PC-3 (cell line): ENCODE measurements at regions not wholly inside any gene's neighbourhood (a gene's known extent, or its start where the extent isn't known, plus 50 kb on each side); places are given as distances from the start of the nearest gene placed in this dataset.

Experiments used
- ATAC-seq: fragments of 200-7000 bp; cut with Tn5 transposase; 2 replicates; pipeline ENCODE4 v1.9.1; 2020; ENCODE audit warnings: mild to moderate bottlenecking, moderate library complexity
- BruUV-seq: library from RNA; stranded (reverse); fragments of 400-500 nt; replicated peaks from 2 replicates; lab custom pipeline; 2021; lab: Mats Ljungman, UMichigan
- CTCF ChIA-PET: fragments of 300-600 bp; sonication (Branson Sonifier 250); formaldehyde crosslinking; loops from one replicate; lab custom pipeline; 2022; ENCODE audit warnings: antibody characterized with exemption; lab: Charles Lee
- POLR2A ChIA-PET: fragments of 300-600 bp; sonication (Branson Sonifier 250); formaldehyde crosslinking; loops from one replicate; lab custom pipeline; 2022; ENCODE audit warnings: antibody characterized with exemption; ENCODE audit not compliant: unreplicated experiment; lab: Charles Lee
- DNase-seq: peaks from one replicate; pipeline ENCODE4 v3.0.0-alpha.2; 2015
- H2AFZ ChIP-seq: fragments of 300-600 bp; sonication (generic); 2 replicates; pipeline ENCODE4 v1.6.0; 2016; ENCODE audit warnings: antibody characterized with exemption, low read length
- H3F3A ChIP-seq: fragments of 300-600 bp; sonication (generic); one replicate; pipeline ENCODE4 v1.6.0; 2017; ENCODE audit warnings: antibody characterized with exemption, low read length, control low read depth, mild to moderate bottlenecking; ENCODE audit not compliant: unreplicated experiment
- H3K27ac ChIP-seq: fragments of 300-600 bp; sonication (generic); 2 replicates; pipeline ENCODE4 v1.5.1; 2016; ENCODE audit warnings: mild to moderate bottlenecking, low read length
- H3K27me3 ChIP-seq: fragments of 300-600 bp; sonication (generic); 2 replicates; pipeline ENCODE4 v1.6.1; 2016; ENCODE audit warnings: low read length, mixed read lengths
- H3K36me3 ChIP-seq: fragments of 300-600 bp; sonication (generic); 2 replicates; pipeline ENCODE4 v1.6.1; 2016; ENCODE audit warnings: low read depth, mixed run types, low read length, mixed read lengths
- H3K4me1 ChIP-seq: fragments of 300-600 bp; sonication (generic); 2 replicates; pipeline ENCODE4 v1.5.1; 2016; ENCODE audit warnings: low read length; ENCODE audit not compliant: insufficient read depth
- H3K4me2 ChIP-seq: fragments of 300-600 bp; sonication (generic); 2 replicates; pipeline ENCODE4 v1.6.0; 2016; ENCODE audit warnings: low read length
- H3K4me3 ChIP-seq: fragments of 300-600 bp; sonication (generic); 2 replicates; pipeline ENCODE4 v1.5.1; 2016; ENCODE audit warnings: mild to moderate bottlenecking, low read length, mixed read lengths
- H3K79me2 ChIP-seq: fragments of 300-600 bp; sonication (generic); 2 replicates; pipeline ENCODE4 v1.6.1; 2017; ENCODE audit warnings: low read length, mixed read lengths
- H3K9ac ChIP-seq: fragments of 300-600 bp; sonication (generic); 2 replicates; pipeline ENCODE4 v1.6.0; 2016; ENCODE audit warnings: mild to moderate bottlenecking, low read length
- H3K9me2 ChIP-seq: fragments of 300-600 bp; sonication (generic); replicated peaks from 2 replicates; pipeline ENCODE4 v1.6.1; 2016; ENCODE audit warnings: mixed run types, low read length, mixed read lengths
- H3K9me3 ChIP-seq: fragments of 300-600 bp; sonication (generic); 2 replicates; pipeline ENCODE4 v1.6.1; 2016; ENCODE audit warnings: low read length, mixed read lengths
- H4K20me1 ChIP-seq: fragments of 300-600 bp; sonication (generic); 2 replicates; pipeline ENCODE4 v1.6.1; 2016; ENCODE audit warnings: low read length, mixed read lengths
- CTCF ChIP-seq: fragments of 300-600 bp; sonication (generic); conservative IDR thresholded peaks from 2 replicates; pipeline ENCODE4 v1.5.1; 2017; ENCODE audit warnings: antibody characterized with exemption, low read depth, mild to moderate bottlenecking, low read length
- EZH2 ChIP-seq: fragments of 300-600 bp; sonication (generic); IDR thresholded peaks from one replicate; pipeline ENCODE4 v1.6.1; 2017; ENCODE audit warnings: antibody characterized with exemption, mild to moderate bottlenecking, low read length; ENCODE audit not compliant: unreplicated experiment
- EZH2phosphoT487 ChIP-seq: fragments of 300-600 bp; sonication (generic); IDR thresholded peaks from 2 replicates; pipeline ENCODE4 v1.6.1; 2018; ENCODE audit warnings: mild to moderate bottlenecking, antibody characterized with exemption, low read length, borderline replicate concordance
- intact Hi-C: fragments of 100-400 bp; cut with micrococcal nuclease; formaldehyde crosslinking; loops from 2 replicates; pipeline ENCODE4 v1.9.0; 2023

DNA sequence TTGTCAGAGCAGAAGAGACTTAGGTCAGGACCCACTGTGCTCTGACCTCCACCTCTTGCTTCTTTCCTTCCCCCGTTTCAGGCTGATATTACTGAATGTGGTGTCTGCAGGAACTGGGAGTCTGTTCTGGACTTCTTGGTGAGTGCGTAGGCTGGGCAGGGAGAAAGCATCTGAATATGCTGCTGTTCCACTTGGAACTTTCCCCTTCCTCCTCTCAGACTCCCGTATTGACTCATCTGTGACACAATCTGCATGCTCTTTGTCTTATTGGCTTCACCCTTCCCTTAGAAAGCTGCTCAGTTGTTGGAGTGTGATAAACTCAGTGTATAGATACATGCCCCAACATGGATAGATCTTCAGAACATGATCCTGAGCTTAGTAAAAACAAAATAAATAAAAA is 137.6 kb upstream of the HABP2 start:
- POLR2A ChIA-PET = no interaction called here
- ATAC-seq = peak; percentile 24; the same call in 1 of the 2 replicates
- no TSS peak for BruUV-seq

DNA sequence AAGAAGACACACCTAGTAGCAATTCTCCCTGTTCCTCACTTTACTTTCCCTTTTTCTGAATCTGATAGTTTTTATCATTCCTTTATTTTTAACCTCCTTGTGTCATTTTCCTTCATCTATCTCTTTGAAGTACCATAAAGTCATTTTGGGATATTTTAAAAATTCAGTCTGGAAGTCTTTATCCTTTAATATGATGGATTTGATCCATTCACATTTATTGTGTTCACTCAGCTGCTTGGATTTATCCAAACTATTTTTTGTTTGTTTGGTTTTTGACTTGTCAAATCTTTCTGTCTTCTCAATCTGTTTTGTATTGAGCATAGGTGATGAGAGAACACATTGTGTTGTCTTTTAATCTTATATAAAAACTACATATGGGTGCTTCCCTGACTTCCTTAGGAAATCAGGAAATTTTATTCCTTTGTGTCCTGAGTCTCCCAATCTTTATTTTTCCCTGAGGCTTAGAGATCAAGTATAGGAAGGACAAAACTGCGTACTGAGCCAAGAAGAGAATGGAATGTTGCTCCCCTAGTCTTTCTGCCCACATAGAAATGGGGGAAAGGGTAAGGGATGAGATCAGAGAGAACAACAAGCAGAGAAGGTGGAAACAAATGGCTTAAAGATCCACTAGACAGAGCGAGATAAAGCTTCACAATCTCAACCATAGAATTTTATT is 132.7 kb upstream of the HABP2 start:
- BruUV-seq = no TSS peak
- H3K9ac ChIP-seq = no peak overlapping the region
- peak; percentile 50 for DNase-seq
- TF ChIP-seq CTCF = no peak
- H2AFZ ChIP-seq = no peak overlapping the region
- no peaks in the 10 kb centered on the region for H3K36me3 ChIP-seq
- H3K27me3 ChIP-seq = no peaks in the 10 kb centered on the region
- peaks cover 9% of the 10 kb centered on the region for H3K9me3 ChIP-seq
- H3K4me1 ChIP-seq = peaks cover 6% of the 10 kb centered on the region; the same call in 1 of the 2 replicates
- H3K9me2 ChIP-seq = no peaks in the 10 kb centered on the region
- ChIA-PET POLR2A (no interaction called here), CTCF (no interaction called here)
- no peak for ATAC-seq
- H3K27ac ChIP-seq = peak overlapping the region; percentile 13; the same call in 1 of the 2 replicates
- H3K4me3 ChIP-seq = no peak overlapping the region
- intact Hi-C loops = no loop called here
- no peaks in the 10 kb centered on the region for H4K20me1 ChIP-seq
- no peaks in the 10 kb centered on the region for H3K79me2 ChIP-seq
- no peak overlapping the region for H3K4me2 ChIP-seq
- H3F3A ChIP-seq = no peaks in the 10 kb centered on the region

More for the DNA sequence above, 137.6 kb upstream of the HABP2 start:
- Histone ChIP-seq H3K4me3 (no peak overlapping the region), H3K9me3 (peaks cover 9% of the 10 kb centered on the region), H3K9ac (no peak overlapping the region), H3K27me3 (no peaks in the 10 kb centered on the region), H3K9me2 (no peaks in the 10 kb centered on the region), H3F3A (no peaks in the 10 kb centered on the region), H3K36me3 (no peaks in the 10 kb centered on the region), H3K4me1 (peaks cover 11% of the 10 kb centered on the region; the same call in 1 of the 2 replicates), H2AFZ (no peak overlapping the region), H3K4me2 (no peak overlapping the region), H4K20me1 (no peaks in the 10 kb centered on the region), H3K27ac (no peak overlapping the region), H3K79me2 (no peaks in the 10 kb centered on the region)
- CTCF ChIA-PET = no interaction called here
- DNase-seq = peak; percentile 34
- TF ChIP-seq CTCF (no peak), EZH2 (no peak), EZH2phosphoT487 (no peak)
- intact Hi-C loops = no loop called here
